ENCODE measurements at regions not wholly inside any gene's neighbourhood (a gene's known extent, or its start where the extent isn't known, plus 50 kb on each side); places are given as distances from the start of the nearest gene placed in this dataset.

GRCh38 chr5:68405784-68406743 is 190.5 kb downstream of the PIK3R1 start:
- H3K27me3 ChIP-seq (replicated peaks; ENCODE audit: insufficient read depth, low read depth, low read length, poor library complexity): no peaks in the 10 kb centered on the region
- ChIA-PET CTCF (no interaction called here), POLR2A (ENCODE audit: low non-redundant PET) (interaction anchor here (0.7 kb wide), 1 partner anchor 129 kb away, joined by 3 read pairs; no protein-coding TSS in a partner anchor)
- no peak for TF ChIP-seq EZH2 (IDR thresholded peaks at IDR 0.05; ENCODE audit: borderline replicate concordance, low read depth, low read length, poor library complexity, severe bottlenecking)
- TF ChIP-seq CTCF (conservative IDR thresholded peaks at IDR 0.05; ENCODE audit: low read depth, low read length): no peak
- DNase-seq (ENCODE audit: low spot score): no peak
- H3K36me3 ChIP-seq (ENCODE audit: insufficient read depth, low read length, poor library complexity, severe bottlenecking): no peaks in the 10 kb centered on the region
- intact Hi-C loops (cut with micrococcal nuclease; ENCODE audit: unreplicated experiment): loop anchor here (5.0 kb wide), 1 partner anchor 1159 kb away; no protein-coding TSS in a partner anchor
- peak overlapping the region; percentile 30 for H3K4me3 ChIP-seq (ENCODE audit: low read depth, low read length, poor library complexity, severe bottlenecking)
- no peaks in the 10 kb centered on the region for H3K9me3 ChIP-seq (ENCODE audit: low read depth, low read length, poor library complexity, severe bottlenecking)
- H3K4me1 ChIP-seq (ENCODE audit: insufficient read depth, low read length, poor library complexity, severe bottlenecking): peaks cover 45% of the 10 kb centered on the region
- no TSS peak for BruUV-seq (replicated peaks)
- peak overlapping the region; percentile 80 for H3K27ac ChIP-seq (ENCODE audit: low read depth, low read length, poor library complexity, severe bottlenecking)

- Histone ChIP-seq H3K4me1 (ENCODE audit: insufficient read depth, low read length, poor library complexity, severe bottlenecking) (peaks cover 45% of the 10 kb centered on the region), H3K36me3 (ENCODE audit: insufficient read depth, low read length, poor library complexity, severe bottlenecking) (no peaks in the 10 kb centered on the region), H3K27ac (ENCODE audit: low read depth, low read length, poor library complexity, severe bottlenecking) (peak overlapping the region; percentile 80), H3K27me3 (replicated peaks; ENCODE audit: insufficient read depth, low read depth, low read length, poor library complexity) (no peaks in the 10 kb centered on the region), H3K9me3 (ENCODE audit: low read depth, low read length, poor library complexity, severe bottlenecking) (no peaks in the 10 kb centered on the region), H3K4me3 (ENCODE audit: low read depth, low read length, poor library complexity, severe bottlenecking) (peak overlapping the region; percentile 30)
- peak; percentile 44 for DNase-seq (ENCODE audit: low spot score)
- no peak for TF ChIP-seq CTCF (conservative IDR thresholded peaks at IDR 0.05; ENCODE audit: low read depth, low read length)
- no peak for TF ChIP-seq EZH2 (IDR thresholded peaks at IDR 0.05; ENCODE audit: borderline replicate concordance, low read depth, low read length, poor library complexity, severe bottlenecking)
- BruUV-seq (replicated peaks): no TSS peak
- intact Hi-C loops (cut with micrococcal nuclease; ENCODE audit: unreplicated experiment): loop anchor here (5.0 kb wide), 1 partner anchor 1160 kb away; no protein-coding TSS in a partner anchor
- ChIA-PET CTCF (no interaction called here), POLR2A (ENCODE audit: low non-redundant PET) (no interaction called here)
Observed at GRCh38 chr5:68406767-68407241, 191.2 kb downstream of the PIK3R1 start.

- intact Hi-C loops (cut with micrococcal nuclease; ENCODE audit: unreplicated experiment): loop anchor here (5.0 kb wide), 1 partner anchor 1160 kb away; no protein-coding TSS in a partner anchor
- ChIA-PET CTCF (interaction anchor here (0.6 kb wide), 1 partner anchor 11 kb away, joined by 4 read pairs; no protein-coding TSS in a partner anchor), POLR2A (ENCODE audit: low non-redundant PET) (no interaction called here)
- H3K9me3 ChIP-seq (ENCODE audit: low read depth, low read length, poor library complexity, severe bottlenecking): no peaks in the 10 kb centered on the region
- BruUV-seq (replicated peaks): TSS peak; percentile 74
- peak; percentile 80 for DNase-seq (ENCODE audit: low spot score)
- peak overlapping the region; percentile 30 for H3K4me3 ChIP-seq (ENCODE audit: low read depth, low read length, poor library complexity, severe bottlenecking)
- H3K36me3 ChIP-seq (ENCODE audit: insufficient read depth, low read length, poor library complexity, severe bottlenecking): no peaks in the 10 kb centered on the region
- peak overlapping the region; percentile 80 for H3K27ac ChIP-seq (ENCODE audit: low read depth, low read length, poor library complexity, severe bottlenecking)
- TF ChIP-seq CTCF (conservative IDR thresholded peaks at IDR 0.05; ENCODE audit: low read depth, low read length) (no peak), EZH2 (IDR thresholded peaks at IDR 0.05; ENCODE audit: borderline replicate concordance, low read depth, low read length, poor library complexity, severe bottlenecking) (no peak)
- peaks cover 45% of the 10 kb centered on the region for H3K4me1 ChIP-seq (ENCODE audit: insufficient read depth, low read length, poor library complexity, severe bottlenecking)
- no peaks in the 10 kb centered on the region for H3K27me3 ChIP-seq (replicated peaks; ENCODE audit: insufficient read depth, low read depth, low read length, poor library complexity)
Observed at GRCh38 chr5:68407311-68408239, 192.0 kb downstream of the PIK3R1 start.

All from A673 (cell line).